GM18508 (cell line): ENCODE measurements at regions not wholly inside any gene's neighbourhood (a gene's known extent, or its start where the extent isn't known, plus 50 kb on each side); places are given as distances from the start of the nearest gene placed in this dataset.
"Not testable (repeated sequence)": the region's sequence is repeated elsewhere in the genome, so short reads cannot be mapped to it uniquely, and the experiment has no call there.

Source experiments
- ATAC-seq: cut with Tn5 transposase; IDR thresholded peaks from one replicate; pipeline ENCODE4 v1.9.1; 2021; ENCODE audit warnings: moderate number of reproducible peaks; ENCODE audit not compliant: insufficient read depth, unreplicated experiment

DNA sequence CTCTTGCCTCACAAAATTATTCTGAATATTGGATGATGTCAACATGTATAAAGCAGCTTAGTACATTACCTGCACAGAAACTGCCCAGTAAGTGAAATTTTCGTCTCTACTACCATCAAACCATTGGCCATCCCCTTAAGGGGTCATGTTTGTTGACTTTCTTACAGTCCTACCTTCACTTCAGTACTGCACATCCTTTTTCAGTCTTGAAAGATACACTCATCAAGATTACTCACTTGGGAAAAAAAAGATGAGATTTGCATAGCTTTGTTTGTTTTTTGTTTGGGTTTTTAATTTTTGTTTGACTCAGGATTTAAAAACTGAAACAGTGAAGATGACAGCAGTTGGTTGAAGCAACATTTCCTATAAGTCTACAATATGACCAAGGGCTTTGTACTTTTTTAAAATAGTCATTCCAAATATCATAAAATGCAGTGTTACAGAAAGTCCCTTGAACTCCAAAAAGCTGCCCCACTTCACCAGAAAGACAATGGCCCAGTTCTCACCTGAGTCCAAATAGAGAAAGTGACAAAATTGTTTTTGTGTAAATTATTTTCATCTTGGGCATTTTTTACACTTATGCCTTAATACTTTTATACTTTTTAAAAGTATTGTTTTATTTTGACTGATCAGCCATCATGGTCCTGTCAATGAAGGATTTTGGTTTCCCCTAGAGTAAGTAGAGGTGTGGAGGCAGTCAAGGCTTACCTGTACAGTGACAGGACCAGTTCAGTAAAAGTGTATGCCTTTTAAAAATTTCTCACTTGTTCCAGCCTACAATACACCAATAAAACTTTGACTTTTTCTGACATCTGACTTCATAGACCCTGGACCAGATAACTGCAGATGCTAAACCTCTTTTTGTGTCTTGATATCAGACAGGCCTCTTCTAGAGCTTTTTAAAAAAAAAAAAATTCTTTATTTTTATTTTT lies 59.7 kb upstream of the EDA2R start:
- no peak for ATAC-seq

DNA sequence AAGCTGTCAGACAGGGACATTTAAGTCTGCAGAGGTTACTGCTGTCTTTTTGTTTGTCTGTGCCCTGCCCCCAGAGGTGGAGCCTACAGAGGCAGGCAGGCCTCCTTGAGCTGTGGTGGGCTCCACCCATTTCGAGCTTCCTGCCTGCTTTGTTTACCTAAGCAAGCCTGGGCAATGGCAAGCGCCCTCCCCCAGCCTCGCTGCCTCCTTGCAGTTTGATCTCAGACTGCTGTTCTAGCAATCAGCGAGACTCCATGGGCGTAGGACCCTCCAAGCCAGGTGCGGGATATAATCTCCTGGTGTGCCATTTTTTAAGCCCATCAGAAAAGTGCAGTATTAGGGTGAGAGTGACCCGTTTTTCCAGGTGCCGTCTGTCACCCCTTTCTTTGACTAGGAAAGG lies 53.6 kb upstream of the EDA2R start:
- not testable (repeated sequence) for ATAC-seq
